Tibial nerve (tissue), 4 donors: ENCODE measurements at regions not wholly inside any gene's neighbourhood (a gene's known extent, or its start where the extent isn't known, plus 50 kb on each side); places are given as distances from the start of the nearest gene placed in this dataset.

ENCODE experiments used
- EP300 ChIP-seq, 2 donors: sonication (generic); formaldehyde crosslinking; IDR thresholded peaks; one replicate each; pipeline ENCODE4 v1.6.1; 2017; ENCODE audit warnings: antibody characterized with exemption in 2 of 2, mild to moderate bottlenecking in 1 of 2
- POLR2A ChIP-seq, 2 donors: fragments of 450-650 bp; IDR thresholded peaks; one replicate each; pipeline ENCODE4 v1.6.1; 2017; ENCODE audit warnings: antibody characterized with exemption in 2 of 2, mild to moderate bottlenecking in 2 of 2, moderate library complexity in 2 of 2
- TF ChIP-seq, protein P1 (sequence below), 5 experiments: fragments of 200-600 bp in 3 of 5; fragments of 450-650 bp in 2 of 5; sonication (generic) in 3 of 5; IDR thresholded peaks; one replicate each; pipeline ENCODE4 v1.5.1; 2016 to 2019; ENCODE audit warnings: antibody characterized with exemption in 5 of 5, mild to moderate bottlenecking in 3 of 5, moderate library complexity in 2 of 5

DNA sequence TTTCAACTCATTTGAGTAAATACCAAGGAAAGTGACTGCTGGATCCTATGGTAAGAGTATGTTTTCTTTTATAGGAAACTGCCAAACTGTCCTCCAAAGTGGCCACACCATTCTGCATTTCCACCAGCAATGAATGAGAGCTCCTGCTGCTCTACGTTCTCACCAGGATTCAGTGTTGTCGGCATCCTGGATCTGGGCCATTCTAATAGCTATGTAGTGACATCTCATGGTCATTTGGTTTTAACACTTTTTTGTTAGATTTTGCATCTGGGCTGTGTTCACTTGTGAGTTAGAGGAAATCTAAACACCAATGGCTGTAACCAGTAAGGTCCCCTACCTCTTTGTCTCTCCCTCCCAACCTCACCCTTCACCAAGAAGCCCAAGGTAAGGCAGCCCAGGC is 115.9 kb downstream of the ATPSCKMT start:
- TF ChIP-seq, protein P1, sequence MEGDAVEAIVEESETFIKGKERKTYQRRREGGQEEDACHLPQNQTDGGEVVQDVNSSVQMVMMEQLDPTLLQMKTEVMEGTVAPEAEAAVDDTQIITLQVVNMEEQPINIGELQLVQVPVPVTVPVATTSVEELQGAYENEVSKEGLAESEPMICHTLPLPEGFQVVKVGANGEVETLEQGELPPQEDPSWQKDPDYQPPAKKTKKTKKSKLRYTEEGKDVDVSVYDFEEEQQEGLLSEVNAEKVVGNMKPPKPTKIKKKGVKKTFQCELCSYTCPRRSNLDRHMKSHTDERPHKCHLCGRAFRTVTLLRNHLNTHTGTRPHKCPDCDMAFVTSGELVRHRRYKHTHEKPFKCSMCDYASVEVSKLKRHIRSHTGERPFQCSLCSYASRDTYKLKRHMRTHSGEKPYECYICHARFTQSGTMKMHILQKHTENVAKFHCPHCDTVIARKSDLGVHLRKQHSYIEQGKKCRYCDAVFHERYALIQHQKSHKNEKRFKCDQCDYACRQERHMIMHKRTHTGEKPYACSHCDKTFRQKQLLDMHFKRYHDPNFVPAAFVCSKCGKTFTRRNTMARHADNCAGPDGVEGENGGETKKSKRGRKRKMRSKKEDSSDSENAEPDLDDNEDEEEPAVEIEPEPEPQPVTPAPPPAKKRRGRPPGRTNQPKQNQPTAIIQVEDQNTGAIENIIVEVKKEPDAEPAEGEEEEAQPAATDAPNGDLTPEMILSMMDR (IDR thresholded peaks at IDR 0.05) = no peak
- TF ChIP-seq POLR2A (IDR thresholded peaks at IDR 0.05) (no peak), EP300 (IDR thresholded peaks at IDR 0.05) (no peak)
